ENCODE measurements at regions not wholly inside any gene's neighbourhood (a gene's known extent, or its start where the extent isn't known, plus 50 kb on each side); places are given as distances from the start of the nearest gene placed in this dataset.
"Not testable (repeated sequence)": the region's sequence is repeated elsewhere in the genome, so short reads cannot be mapped to it uniquely, and the experiment has no call there.

DNA sequence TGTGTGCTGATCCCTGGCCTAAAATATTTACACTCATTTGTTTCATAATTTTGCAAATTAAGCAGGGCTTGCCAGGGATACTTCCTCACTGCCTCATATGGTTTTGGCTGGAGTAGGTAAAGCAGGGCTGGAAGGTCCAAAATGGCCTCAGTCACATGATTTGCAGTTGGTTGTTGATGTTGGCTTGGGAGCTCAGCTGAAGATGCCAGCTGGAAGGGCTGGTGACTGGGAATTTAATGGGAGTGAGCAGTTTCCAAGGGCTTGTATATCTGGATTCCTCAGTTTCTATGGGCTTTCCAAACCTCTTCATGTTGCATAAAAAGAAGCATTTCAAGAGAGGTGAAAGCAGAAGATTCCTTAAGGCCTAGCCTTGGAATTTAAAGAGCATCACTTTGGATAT, 729.3 kb downstream of the CDH18 start:
- no peak overlapping the region for H3K4me3 ChIP-seq (ENCODE audit: low read depth, low read length)
- in situ Hi-C loops (cut with HindIII; ENCODE audit: low sequenced_read_pairs): no loop called here
- DNase-seq (ENCODE audit: low read depth, low spot score): peak; percentile 7
- TF ChIP-seq CTCF (IDR thresholded peaks at IDR 0.05; ENCODE audit: low read depth, low read length): no peak

DNA sequence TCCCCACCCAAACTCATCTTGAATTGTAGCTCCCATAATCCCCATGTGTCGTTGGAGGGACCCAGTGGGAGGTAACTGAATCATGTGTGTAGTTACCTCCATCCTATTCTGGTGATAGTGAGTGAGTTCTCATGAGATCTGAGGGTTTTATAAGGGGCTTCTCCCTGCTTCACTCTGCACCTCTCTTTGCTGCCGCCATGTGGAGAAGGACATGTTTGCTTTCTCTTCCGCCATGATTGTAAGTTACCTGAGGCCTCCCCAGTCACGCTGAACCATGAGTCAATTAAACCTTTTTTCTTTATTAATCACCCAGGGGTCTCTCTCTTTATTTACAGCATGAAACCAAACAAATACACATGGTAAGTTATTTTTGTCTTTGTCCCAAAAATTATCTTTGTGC, 726.1 kb downstream of the CDH18 start:
- DNase-seq (ENCODE audit: low read depth, low spot score): no peak
- in situ Hi-C loops (cut with HindIII; ENCODE audit: low sequenced_read_pairs): no loop called here
- no peak for TF ChIP-seq CTCF (IDR thresholded peaks at IDR 0.05; ENCODE audit: low read depth, low read length)
- no peak overlapping the region for H3K4me3 ChIP-seq (ENCODE audit: low read depth, low read length)

DNA sequence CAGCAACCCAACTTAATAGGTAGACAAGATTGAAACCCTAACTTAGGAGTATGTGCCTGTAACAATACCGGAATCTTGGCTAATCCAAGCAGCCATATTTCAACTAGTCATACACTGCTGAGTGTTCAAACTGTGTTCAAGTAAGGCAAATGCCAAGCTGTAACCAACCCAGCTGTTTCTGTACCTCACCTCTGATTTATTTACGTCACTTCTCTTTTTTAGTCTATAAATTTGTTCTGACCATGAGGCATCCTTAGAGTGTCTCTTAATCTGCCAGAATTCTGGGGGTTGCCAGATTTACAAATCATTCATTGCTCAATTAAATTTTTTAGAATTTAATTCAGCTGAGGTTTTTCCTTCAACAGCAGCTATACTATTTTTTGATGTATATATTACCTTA, 723.2 kb downstream of the CDH18 start:
- in situ Hi-C loops (cut with HindIII; ENCODE audit: low sequenced_read_pairs): no loop called here
- H3K4me3 ChIP-seq (ENCODE audit: low read depth, low read length): no peak overlapping the region
- no peak for DNase-seq (ENCODE audit: low read depth, low spot score)
- TF ChIP-seq CTCF (IDR thresholded peaks at IDR 0.05; ENCODE audit: low read depth, low read length): no peak

- no peak overlapping the region for H3K4me3 ChIP-seq (ENCODE audit: low read depth, low read length)
- TF ChIP-seq CTCF (IDR thresholded peaks at IDR 0.05; ENCODE audit: low read depth, low read length): no peak
- DNase-seq (ENCODE audit: low read depth, low spot score): no peak
- in situ Hi-C loops (cut with HindIII; ENCODE audit: low sequenced_read_pairs): no loop called here
Observed at GRCh38 chr5:19266791-19267190, 721.2 kb downstream of the CDH18 start.

DNA sequence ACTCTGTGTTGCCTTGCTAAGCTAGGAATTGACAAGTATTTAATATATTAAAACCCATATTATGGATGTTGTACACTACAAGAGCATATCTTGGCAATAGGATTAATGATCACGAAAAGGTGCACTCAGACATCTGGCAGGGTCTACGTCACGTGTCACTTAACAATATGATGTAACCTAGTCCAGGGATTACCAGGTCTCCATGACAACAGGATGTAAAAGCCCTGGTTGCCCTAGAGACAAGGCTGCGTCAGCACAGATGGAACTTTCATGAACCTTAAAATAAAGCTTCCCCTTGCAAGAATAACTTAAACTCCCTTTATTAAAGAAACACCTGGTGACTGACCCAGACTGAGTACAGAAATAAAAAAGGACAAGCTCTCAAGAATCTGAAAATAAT, 717.8 kb downstream of the CDH18 start:
- no peak overlapping the region for H3K4me3 ChIP-seq (ENCODE audit: low read depth, low read length)
- in situ Hi-C loops (cut with HindIII; ENCODE audit: low sequenced_read_pairs): no loop called here
- DNase-seq (ENCODE audit: low read depth, low spot score): no peak
- no peak for TF ChIP-seq CTCF (IDR thresholded peaks at IDR 0.05; ENCODE audit: low read depth, low read length)

GRCh38 chr5:19274578-19274977, 713.4 kb downstream of the CDH18 start:
- DNase-seq (ENCODE audit: low read depth, low spot score): no peak
- no peak overlapping the region for H3K4me3 ChIP-seq (ENCODE audit: low read depth, low read length)
- in situ Hi-C loops (cut with HindIII; ENCODE audit: low sequenced_read_pairs): no loop called here
- TF ChIP-seq CTCF (IDR thresholded peaks at IDR 0.05; ENCODE audit: low read depth, low read length): no peak

DNA sequence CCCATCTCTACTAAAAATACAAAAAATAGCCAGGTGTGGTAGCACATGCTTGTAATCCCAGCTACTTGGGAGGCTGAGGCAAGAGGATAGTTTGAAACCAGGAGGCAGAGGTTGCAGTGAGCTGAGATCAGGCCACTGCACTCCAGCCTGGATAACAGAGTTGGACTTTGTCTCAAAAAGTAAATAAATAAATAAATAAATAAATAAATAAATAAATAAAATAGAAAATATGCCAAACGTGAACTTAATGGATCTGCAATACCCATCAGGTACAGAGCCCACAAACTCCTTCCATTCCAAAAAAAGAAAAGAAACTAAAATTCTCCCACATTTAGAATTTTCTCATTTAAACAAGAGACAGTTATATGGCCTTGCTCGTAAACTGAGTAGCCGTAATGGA, 702.7 kb downstream of the CDH18 start:
- TF ChIP-seq CTCF (IDR thresholded peaks at IDR 0.05; ENCODE audit: low read depth, low read length): no peak
- H3K4me3 ChIP-seq (ENCODE audit: low read depth, low read length): no peak overlapping the region
- in situ Hi-C loops (cut with HindIII; ENCODE audit: low sequenced_read_pairs): no loop called here
- DNase-seq (ENCODE audit: low read depth, low spot score): no peak

GRCh38 chr5:19287548-19288277, 700.3 kb downstream of the CDH18 start:
- in situ Hi-C loops (cut with HindIII; ENCODE audit: low sequenced_read_pairs); H3K4me3 ChIP-seq (ENCODE audit: low read depth, low read length); DNase-seq (ENCODE audit: low read depth, low spot score): not testable (repeated sequence)

- in situ Hi-C loops (cut with HindIII; ENCODE audit: low sequenced_read_pairs): not testable (repeated sequence)
Observed at GRCh38 chr5:19288311-19288710, 699.7 kb downstream of the CDH18 start.

More at GRCh38 chr5:19288311-19288710, 699.7 kb downstream of the CDH18 start:
- DNase-seq (ENCODE audit: low read depth, low spot score); H3K4me3 ChIP-seq (ENCODE audit: low read depth, low read length): not testable (repeated sequence)

All from astrocyte of the spinal cord (primary cell).